Astrocyte of the cerebellum (primary cell): ENCODE measurements at regions not wholly inside any gene's neighbourhood (a gene's known extent, or its start where the extent isn't known, plus 50 kb on each side); places are given as distances from the start of the nearest gene placed in this dataset.

Experiments
- DNase-seq: peaks from one replicate; pipeline ENCODE4 v3.0.0-alpha.2; 2011; ENCODE audit warnings: low read depth
- H3K4me3 ChIP-seq: 2 replicates; pipeline ENCODE4 v1.5.1; 2011; ENCODE audit warnings: mild to moderate bottlenecking, low read depth, low read length, moderate library complexity
- CTCF ChIP-seq: IDR thresholded peaks from 2 replicates; pipeline ENCODE4 v1.5.1; 2012; ENCODE audit warnings: low read length, low read depth, moderate library complexity, mild to moderate bottlenecking; ENCODE audit errors: missing control alignments
- in situ Hi-C: cut with HindIII; loops from 2 replicates; pipeline ENCODE4 v1.10.0; 2017; ENCODE audit warnings: low sequenced_read_pairs

- no peak for TF ChIP-seq CTCF
- DNase-seq, result no peak
- H3K4me3 ChIP-seq, result no peak overlapping the region
- in situ Hi-C loops, result no loop called here
These were observed 614.7 kb upstream of the ST8SIA4 start for GRCh38 chr5:101517795-101518194.

GRCh38 chr5:101515721-101516120, 612.6 kb upstream of the ST8SIA4 start:
- no peak overlapping the region for H3K4me3 ChIP-seq
- no peak for TF ChIP-seq CTCF
- DNase-seq, result no peak
- in situ Hi-C loops, result no loop called here

GRCh38 chr5:101505891-101506570, 602.9 kb upstream of the ST8SIA4 start:
- H3K4me3 ChIP-seq, result no peak overlapping the region
- TF ChIP-seq CTCF, result no peak
- in situ Hi-C loops, result no loop called here
- DNase-seq, result no peak

GRCh38 chr5:101482931-101483330, 579.8 kb upstream of the ST8SIA4 start:
- H3K4me3 ChIP-seq, result no peak overlapping the region
- no peak for DNase-seq
- in situ Hi-C loops, result no loop called here
- no peak for TF ChIP-seq CTCF

- no peak for TF ChIP-seq CTCF
- DNase-seq, result peak; percentile 13
- in situ Hi-C loops, result no loop called here
- no peak overlapping the region for H3K4me3 ChIP-seq
These were observed 570.4 kb upstream of the ST8SIA4 start for GRCh38 chr5:101473483-101473882.

GRCh38 chr5:101461455-101461854, 558.4 kb upstream of the ST8SIA4 start:
- in situ Hi-C loops, result no loop called here
- no peak for DNase-seq
- TF ChIP-seq CTCF, result no peak
- H3K4me3 ChIP-seq, result no peak overlapping the region
